ENCODE measurements at regions not wholly inside any gene's neighbourhood (a gene's known extent, or its start where the extent isn't known, plus 50 kb on each side); places are given as distances from the start of the nearest gene placed in this dataset.

- TF ChIP-seq CTCF (IDR thresholded peaks at IDR 0.05): no peak
- no peak for TF ChIP-seq POLR2A (IDR thresholded peaks at IDR 0.05; ENCODE audit: low read depth)
- no peak for TF ChIP-seq POLR2AphosphoS5 (IDR thresholded peaks at IDR 0.05)
Measured at GRCh38 chr7:94089806-94090205, 85.7 kb upstream of the BET1 start.
